ENCODE measurements at regions not wholly inside any gene's neighbourhood (a gene's known extent, or its start where the extent isn't known, plus 50 kb on each side); places are given as distances from the start of the nearest gene placed in this dataset.

GRCh38 chr7:131094685-131095084 lies 233.0 kb upstream of the MKLN1 start:
- H3K4me1 ChIP-seq: peaks cover 84% of the 10 kb centered on the region
- no peak overlapping the region for H3K4me3 ChIP-seq
- H3K27me3 ChIP-seq: no peaks in the 10 kb centered on the region
- no peaks in the 10 kb centered on the region for H3K9me3 ChIP-seq
- intact Hi-C loops (cut with DNase I): no loop called here
- TF ChIP-seq, protein P1, sequence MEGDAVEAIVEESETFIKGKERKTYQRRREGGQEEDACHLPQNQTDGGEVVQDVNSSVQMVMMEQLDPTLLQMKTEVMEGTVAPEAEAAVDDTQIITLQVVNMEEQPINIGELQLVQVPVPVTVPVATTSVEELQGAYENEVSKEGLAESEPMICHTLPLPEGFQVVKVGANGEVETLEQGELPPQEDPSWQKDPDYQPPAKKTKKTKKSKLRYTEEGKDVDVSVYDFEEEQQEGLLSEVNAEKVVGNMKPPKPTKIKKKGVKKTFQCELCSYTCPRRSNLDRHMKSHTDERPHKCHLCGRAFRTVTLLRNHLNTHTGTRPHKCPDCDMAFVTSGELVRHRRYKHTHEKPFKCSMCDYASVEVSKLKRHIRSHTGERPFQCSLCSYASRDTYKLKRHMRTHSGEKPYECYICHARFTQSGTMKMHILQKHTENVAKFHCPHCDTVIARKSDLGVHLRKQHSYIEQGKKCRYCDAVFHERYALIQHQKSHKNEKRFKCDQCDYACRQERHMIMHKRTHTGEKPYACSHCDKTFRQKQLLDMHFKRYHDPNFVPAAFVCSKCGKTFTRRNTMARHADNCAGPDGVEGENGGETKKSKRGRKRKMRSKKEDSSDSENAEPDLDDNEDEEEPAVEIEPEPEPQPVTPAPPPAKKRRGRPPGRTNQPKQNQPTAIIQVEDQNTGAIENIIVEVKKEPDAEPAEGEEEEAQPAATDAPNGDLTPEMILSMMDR (IDR thresholded peaks at IDR 0.05): no peak
- ATAC-seq (no peak), DNase-seq (no peak)
- no peak overlapping the region for H3K27ac ChIP-seq
- H3K36me3 ChIP-seq: peaks cover 31% of the 10 kb centered on the region

- DNase-seq: no peak
- intact Hi-C loops (cut with DNase I): no loop called here
- H3K27me3 ChIP-seq: no peaks in the 10 kb centered on the region
- H3K27ac ChIP-seq: no peak overlapping the region
- no peak for ATAC-seq
- no peaks in the 10 kb centered on the region for H3K9me3 ChIP-seq
- TF ChIP-seq, protein P1 (IDR thresholded peaks at IDR 0.05): no peak
- H3K4me1 ChIP-seq: peaks cover 82% of the 10 kb centered on the region
- H3K36me3 ChIP-seq: peaks cover 36% of the 10 kb centered on the region
- H3K4me3 ChIP-seq: no peak overlapping the region
Measured at GRCh38 chr7:131095346-131095745, 232.3 kb upstream of the MKLN1 start.

GRCh38 chr7:131096267-131096927 lies 231.3 kb upstream of the MKLN1 start:
- Histone ChIP-seq H3K27me3 (no peaks in the 10 kb centered on the region), H3K4me3 (no peak overlapping the region), H3K27ac (peak overlapping the region; percentile 26), H3K9me3 (no peaks in the 10 kb centered on the region), H3K4me1 (peaks cover 81% of the 10 kb centered on the region), H3K36me3 (peaks cover 46% of the 10 kb centered on the region)
- TF ChIP-seq, protein P1 (IDR thresholded peaks at IDR 0.05): no peak
- DNase-seq (no peak), ATAC-seq (peak; percentile 64)
- intact Hi-C loops (cut with DNase I): no loop called here

GRCh38 chr7:131097662-131098376 lies 229.9 kb upstream of the MKLN1 start:
- Histone ChIP-seq H3K4me3 (no peak overlapping the region), H3K9me3 (no peaks in the 10 kb centered on the region), H3K4me1 (peaks cover 70% of the 10 kb centered on the region), H3K27ac (no peak overlapping the region), H3K27me3 (no peaks in the 10 kb centered on the region), H3K36me3 (peaks cover 60% of the 10 kb centered on the region)
- DNase-seq (no peak), ATAC-seq (no peak)
- TF ChIP-seq, protein P1 (IDR thresholded peaks at IDR 0.05): no peak
- intact Hi-C loops (cut with DNase I): no loop called here

GRCh38 chr7:131098527-131098926 lies 229.1 kb upstream of the MKLN1 start:
- intact Hi-C loops (cut with DNase I): no loop called here
- DNase-seq (no peak), ATAC-seq (no peak)
- no peak overlapping the region for H3K27ac ChIP-seq
- H3K27me3 ChIP-seq: no peaks in the 10 kb centered on the region
- H3K4me3 ChIP-seq: no peak overlapping the region
- no peaks in the 10 kb centered on the region for H3K9me3 ChIP-seq
- H3K36me3 ChIP-seq: peaks cover 58% of the 10 kb centered on the region
- H3K4me1 ChIP-seq: peaks cover 68% of the 10 kb centered on the region
- TF ChIP-seq, protein P1 (IDR thresholded peaks at IDR 0.05): no peak
